Amniotic stem cell (primary cell): ENCODE measurements at regions not wholly inside any gene's neighbourhood (a gene's known extent, or its start where the extent isn't known, plus 50 kb on each side); places are given as distances from the start of the nearest gene placed in this dataset.

Source experiments
- DNase-seq: peaks from one replicate; lab custom pipeline; 2025; lab: John Stamatoyannopoulos, UW

DNA sequence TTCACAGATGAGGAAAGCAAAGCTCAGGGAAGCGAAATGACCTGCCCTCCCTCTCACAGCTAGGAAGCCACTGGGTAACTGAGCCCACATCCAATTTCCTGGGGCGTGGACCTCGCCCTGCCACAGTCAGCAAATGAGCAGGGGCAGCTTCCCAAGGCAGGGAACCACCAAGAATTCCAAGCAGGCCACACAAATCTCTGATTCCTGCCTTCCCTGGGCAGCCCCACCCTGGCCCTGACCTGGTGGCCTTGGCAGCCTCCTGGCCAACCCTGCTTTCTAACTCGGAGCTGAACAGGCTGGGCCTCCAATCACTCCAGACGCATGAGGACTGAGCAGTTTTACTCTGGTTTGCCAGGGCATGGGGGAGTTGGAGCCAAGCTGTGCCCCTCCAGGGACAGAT is 203.7 kb upstream of the TLE3 start:
- no peak for DNase-seq

GRCh38 chr15:70299931-70300869 is 202.5 kb upstream of the TLE3 start:
- DNase-seq = no peak

DNA sequence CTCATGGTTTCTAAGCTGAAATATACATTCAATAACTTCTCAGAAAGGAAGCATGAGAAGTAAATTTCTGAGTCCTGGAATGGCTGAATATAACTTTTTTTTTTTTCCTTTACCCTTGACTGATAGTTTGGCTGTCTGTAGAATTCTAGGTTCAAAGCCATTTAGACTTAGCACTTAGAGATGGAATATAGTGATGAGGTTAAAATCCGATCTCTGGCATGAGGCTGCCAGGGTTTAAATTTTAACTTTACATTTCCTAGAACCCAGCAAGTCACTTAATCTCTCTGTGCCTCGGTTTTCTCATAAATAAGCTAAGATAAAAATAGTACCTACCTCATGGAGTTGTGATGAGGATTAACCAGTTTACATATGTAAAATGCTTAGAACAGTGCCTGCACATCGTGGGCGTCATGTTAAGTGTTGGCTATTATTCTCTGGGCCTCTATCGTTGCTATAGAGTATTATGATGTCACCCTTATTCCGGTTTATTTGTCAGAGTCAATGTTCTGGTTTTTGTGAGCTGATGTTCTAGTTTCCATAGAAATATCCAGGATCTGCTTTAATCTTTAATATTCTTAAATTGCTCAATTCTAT is 199.8 kb upstream of the TLE3 start:
- DNase-seq = no peak

DNA sequence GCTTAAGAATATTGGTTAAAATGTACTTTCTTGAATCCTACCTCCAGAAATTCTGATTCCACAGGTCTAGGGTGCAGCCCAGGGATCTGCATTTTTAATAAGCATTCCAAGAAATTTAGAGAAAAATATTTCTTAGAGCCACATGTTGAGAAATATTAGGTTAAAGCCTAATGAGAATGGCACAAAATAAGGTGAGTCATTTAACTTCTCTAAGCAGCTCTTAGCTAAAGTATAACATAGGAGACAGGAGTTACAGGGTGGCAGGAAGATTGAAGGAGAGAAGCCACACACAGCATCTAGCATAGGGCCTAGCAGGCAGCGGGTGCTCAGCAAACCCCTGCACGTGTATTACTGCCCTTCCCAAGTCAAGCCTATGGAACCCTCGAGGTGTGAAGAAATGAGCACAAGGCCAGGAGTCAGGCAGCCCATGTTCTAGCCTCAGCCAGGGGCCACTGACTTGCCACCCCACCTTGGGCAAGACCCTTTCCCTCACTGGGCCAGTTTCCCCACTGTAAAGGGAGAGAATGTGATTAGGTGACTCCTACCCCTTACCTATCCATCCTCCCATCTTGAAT is 197.1 kb upstream of the TLE3 start:
- no peak for DNase-seq

DNA sequence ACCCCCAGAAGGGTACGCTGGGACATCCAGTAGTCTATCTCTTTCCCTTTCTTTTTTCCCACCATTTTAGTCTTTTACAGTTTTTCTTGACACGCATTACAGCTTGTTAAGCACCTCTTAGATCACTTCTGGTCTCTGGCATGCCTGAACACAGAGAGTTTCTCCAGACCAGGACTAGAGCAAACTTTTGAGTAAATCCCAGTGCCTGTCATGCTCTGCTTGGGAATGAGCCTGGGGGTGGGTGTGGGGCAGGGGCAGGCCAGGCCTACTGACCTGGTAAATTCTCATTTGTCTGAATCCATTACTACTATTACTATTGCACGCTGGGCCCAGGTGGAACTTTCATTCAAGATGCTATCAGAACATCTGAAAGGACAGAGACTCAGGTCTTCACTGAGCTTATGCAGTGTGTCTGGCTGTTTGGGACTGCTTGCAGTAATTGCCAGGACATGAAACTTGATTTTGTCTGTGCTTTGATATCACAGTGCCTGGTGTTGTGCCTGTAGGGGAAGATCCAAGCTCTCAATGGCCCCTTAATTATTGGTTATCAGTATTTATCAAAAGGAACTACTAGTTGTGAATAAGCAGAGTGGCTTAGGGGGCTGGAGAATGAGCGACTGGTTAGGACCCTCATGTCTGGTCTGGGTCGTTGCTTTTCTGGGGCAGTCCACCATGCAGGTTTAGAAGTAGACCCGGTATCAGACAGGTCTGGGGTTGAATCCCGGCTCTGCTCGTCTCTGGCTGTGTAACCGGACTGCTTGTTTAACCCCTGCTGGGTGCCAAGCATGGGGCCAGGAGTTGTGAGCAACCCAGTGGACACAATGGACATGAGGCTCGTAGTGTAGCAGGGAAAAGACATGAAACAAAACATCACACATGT is 196.1 kb upstream of the TLE3 start:
- no peak for DNase-seq

DNA sequence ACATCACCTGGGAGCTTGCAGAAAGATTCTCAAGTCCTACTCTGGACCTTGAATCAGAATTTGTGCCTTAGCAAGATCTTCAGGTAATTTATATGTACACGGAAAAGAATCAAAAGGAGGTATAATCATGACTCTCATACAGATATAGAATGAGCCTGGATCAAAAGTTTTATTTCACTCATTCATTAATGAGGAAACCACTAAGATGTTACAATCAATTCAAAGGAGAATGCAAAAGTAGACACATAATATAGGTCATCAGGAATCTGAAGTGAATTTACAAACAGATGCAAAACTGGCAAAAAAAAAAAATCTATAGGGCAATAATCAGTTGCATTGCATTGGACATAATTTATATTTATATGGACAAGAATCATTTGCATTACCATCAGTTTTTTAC is 195.4 kb upstream of the TLE3 start:
- DNase-seq = no peak

DNA sequence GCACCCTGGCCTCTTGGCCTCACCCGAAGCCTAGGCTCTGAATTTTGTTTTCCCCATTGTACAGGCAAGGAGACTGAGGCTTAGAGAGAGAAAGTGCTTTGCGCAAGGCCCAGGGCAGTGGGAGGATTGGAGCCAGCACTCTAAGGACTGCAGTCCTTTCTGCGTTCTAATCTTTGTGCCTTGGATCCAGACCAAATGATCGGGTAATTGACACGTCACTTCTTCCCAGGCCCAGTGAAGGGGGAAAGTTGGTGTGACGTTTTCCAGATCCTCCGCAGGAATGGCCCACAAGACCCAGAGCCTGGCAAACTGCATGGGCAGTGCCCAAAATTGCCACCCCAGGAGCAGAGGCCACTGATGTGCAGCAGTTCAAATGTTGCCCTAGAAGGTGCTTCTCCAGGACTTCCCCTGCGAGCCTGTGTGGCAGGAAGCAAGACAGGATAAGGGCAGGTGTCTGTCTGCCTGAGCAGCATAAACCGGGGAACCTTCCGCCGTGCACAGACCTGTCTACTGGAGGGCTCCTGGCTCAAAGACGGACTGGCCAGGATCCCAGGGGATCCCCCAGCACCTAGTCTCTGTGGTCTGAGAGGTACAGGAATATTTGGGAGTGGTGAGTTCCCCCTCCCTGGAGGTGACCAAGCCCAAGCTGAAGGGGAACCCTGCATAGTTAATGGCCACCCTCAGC is 194.5 kb upstream of the TLE3 start:
- DNase-seq = no peak

GRCh38 chr15:70291305-70292075 is 193.8 kb upstream of the TLE3 start:
- no peak for DNase-seq

DNA sequence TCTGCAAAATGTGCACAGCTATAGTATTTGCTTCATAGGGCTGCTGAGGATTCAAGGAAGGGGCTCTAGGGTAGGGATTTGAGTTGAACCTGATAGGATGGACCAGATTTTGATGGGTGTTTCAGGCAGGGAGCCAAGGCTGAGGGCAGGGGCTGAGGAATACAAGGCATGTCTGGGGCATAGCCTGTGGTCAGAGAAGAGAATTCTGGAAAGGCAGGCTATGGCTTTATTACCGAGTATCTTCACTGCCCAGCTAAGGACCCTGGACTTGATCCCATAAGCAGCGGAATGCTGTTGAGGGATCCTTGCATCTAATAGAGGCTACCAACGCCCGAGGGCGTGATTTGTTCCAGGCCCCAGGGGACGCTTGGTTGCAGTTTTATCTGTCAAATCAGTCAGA is 193.0 kb upstream of the TLE3 start:
- no peak for DNase-seq

- no peak for DNase-seq
Measured at GRCh38 chr15:70289191-70289955, 191.7 kb upstream of the TLE3 start.

DNA sequence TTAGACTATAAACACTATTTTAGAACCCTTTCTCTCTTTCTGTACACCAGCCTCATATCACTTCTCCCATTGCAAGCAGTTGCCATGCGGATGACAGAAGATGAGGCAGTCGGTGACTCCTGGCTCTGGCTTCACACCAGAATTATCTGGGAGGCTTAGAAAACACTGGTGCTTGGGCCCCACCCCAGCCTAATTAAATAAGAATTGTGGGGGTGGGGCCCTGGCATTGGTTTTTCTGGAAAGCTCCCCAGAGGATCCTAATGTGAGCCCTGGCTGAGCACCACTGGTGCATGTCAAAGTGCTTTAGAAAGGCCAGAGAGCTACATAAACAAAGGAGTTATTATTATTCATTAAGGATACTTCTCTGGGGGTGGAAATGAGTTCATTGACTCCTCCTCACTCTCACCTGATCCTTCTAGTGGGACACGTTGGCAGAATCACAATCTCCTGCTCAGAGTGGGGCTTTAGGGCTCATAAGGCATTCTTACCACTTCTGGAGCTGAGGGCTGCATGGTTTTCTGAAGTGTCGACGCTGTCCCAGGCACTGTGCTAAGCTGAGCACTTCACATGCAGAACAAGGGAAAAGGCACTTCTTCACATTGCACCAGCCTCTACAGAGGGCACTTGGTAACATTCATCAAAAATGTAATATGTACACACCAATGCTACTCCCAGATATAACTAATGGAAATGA is 188.5 kb upstream of the TLE3 start:
- no peak for DNase-seq

GRCh38 chr15:70284438-70285214 is 186.9 kb upstream of the TLE3 start:
- no peak for DNase-seq

DNA sequence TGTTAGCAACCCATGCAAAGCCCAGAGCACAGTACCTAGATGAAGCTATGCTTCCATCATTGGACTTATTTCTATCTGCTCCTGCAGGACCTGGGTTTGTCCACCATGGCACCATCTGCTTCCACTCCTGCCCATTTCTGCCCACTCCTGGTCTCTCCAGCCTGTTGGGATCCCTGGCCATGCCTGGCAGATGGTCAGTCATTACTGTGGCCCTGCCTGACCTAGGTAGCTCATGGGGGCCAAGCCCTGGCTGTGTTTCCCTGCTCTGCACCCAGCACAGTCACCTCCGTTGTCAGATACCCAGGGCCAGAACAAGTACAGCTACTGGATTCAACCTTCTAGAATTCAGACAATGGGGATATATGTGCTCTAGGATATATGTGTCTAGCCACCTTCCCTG is 185.8 kb upstream of the TLE3 start:
- no peak for DNase-seq

GRCh38 chr15:70281811-70282307 is 184.1 kb upstream of the TLE3 start:
- DNase-seq = no peak

GRCh38 chr15:70281261-70281810 is 183.6 kb upstream of the TLE3 start:
- no peak for DNase-seq

GRCh38 chr15:70280781-70281180 is 183.1 kb upstream of the TLE3 start:
- no peak for DNase-seq

GRCh38 chr15:70279096-70279495 is 181.4 kb upstream of the TLE3 start:
- DNase-seq = no peak

- no peak for DNase-seq
Measured at GRCh38 chr15:70278644-70279043, 180.9 kb upstream of the TLE3 start.
